GM18861 (cell line): ENCODE measurements at regions not wholly inside any gene's neighbourhood (a gene's known extent, or its start where the extent isn't known, plus 50 kb on each side); places are given as distances from the start of the nearest gene placed in this dataset.

Experiments
- ATAC-seq: cut with Tn5 transposase; IDR thresholded peaks from one replicate; pipeline ENCODE4 v1.9.1; 2021; ENCODE audit not compliant: unreplicated experiment

DNA sequence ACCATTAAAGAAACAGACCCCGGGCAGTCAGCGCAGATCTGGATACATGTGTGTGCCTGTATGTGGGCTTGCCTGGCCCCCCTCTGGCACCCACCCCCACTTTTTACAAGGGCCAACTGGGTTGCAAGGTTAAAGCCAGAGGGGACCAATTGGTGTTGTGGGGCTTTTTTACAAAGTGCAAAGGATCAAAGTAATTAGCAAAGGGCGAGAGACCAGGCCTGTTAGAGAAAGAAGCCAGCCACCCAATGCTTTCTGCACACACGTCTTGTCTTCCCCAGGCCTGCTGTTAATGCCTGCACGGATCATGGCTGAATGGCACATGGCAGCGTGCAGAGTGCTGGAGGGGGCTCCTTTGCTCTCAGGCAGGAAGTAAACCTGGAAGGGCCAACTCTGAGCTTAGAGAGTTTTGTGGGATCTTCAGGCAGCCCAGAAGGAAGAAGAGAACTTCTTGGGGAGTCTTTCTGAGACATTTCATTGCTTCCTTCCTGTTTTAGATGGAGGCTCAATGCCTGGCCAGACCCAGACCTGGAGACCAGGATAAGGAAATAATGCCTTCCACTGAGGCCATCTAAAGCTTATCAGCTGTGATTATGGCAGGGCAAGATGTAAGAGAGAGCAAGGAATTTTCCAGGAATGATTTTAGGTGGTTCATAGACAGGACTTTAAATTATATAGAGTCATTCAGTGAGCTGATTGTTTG, 523.4 kb upstream of the TBX3 start:
- ATAC-seq: no peak

DNA sequence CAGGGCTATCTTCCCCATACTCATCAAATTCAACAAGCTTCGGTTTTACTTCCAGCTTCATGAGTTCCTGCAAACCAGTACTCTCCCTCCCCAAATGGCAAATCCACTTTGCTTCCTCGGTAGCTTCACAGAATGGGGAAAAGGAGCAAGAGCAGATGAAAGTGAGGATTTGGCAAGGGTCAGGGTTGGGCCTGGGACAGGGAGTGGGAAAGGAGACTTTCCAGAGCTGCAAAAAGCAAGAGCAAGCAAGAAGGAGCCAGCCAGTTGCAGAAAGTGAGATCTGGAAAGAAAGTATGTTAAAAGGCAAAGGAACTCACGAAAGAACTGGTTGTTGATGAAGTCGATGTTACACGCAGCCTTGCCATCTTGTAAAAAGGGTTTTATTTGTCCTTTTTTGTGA, 522.8 kb upstream of the TBX3 start:
- no peak for ATAC-seq

DNA sequence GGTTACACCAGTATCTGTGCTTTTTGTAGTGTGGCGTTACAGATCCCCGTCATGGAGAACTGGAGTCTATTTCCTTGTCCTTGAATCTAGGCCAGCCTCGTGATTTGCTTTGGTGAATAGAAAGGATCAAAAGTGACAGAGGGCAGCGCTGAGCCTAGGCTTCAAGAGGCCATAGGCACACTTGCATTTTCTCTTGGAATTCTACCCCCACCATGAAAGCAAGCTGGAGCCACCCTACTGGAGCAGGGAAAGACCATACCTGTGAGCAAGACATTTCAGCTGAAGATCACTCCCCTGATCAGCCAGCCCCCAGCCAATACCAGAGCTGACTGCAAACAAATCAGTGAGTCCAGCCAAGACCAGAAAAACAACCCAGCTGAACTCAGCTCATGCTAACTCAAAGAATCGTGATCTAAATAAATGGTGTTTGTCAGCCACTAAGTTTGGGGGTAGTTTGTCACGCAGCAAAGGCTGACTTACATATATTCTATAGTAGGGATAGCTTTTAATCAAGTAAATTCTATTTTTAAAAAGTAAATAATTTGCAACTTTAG, 521.9 kb upstream of the TBX3 start:
- no peak for ATAC-seq

DNA sequence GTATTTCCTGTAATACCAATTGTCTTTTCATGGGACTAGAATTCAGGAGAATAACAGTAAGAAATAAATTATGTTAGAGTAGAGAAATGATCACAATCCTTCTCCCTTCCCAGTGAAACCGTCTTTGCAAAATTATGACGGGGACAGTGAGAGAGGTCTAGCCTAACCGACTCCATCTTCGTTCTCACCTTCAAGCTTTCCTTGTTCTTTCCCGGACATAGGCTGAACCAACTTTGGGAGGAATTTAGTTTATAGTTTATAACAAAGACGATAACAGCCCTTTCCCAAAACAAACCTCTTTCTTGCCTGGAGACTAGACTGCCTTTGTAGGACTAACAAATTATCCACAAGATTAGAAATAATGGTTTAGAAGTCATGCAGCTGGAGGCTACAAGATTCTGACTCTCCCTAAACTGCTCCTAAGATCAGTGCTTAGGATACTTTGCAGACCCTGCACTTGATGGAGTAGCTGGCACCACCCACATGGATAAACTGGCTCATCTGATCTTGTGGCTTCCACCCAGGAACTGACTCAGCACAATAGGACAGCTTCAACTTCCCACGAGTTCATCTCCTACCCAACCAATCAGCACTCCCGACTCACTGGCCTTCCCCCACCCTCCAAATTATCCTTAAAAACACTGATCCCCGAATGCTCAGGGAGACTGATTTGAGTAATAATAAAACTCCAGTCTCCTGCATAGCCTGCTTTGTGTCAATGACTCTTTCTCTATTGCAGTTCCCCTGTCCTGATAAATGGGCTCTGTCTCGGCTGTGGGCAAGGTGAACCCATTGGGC, 521.2 kb upstream of the TBX3 start:
- no peak for ATAC-seq

DNA sequence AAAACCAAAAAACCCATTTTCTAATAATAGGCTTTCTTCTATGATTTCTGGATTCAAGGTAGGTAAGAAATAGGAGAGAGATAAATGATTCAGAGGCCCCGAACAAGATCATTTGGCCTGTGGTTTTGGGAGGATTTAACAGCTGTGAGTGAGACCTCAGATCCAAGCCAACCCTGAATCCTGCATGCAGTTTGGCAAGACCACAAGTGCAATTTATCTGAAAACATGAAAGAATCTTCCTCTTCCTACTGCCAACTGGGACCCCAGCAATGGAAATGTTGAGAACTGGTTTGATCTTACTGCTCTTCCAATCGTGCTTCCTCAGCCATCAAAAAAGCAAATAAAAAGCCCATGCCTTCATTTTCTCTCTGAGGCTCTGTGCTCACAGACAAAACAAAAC, 519.7 kb upstream of the TBX3 start:
- no peak for ATAC-seq

DNA sequence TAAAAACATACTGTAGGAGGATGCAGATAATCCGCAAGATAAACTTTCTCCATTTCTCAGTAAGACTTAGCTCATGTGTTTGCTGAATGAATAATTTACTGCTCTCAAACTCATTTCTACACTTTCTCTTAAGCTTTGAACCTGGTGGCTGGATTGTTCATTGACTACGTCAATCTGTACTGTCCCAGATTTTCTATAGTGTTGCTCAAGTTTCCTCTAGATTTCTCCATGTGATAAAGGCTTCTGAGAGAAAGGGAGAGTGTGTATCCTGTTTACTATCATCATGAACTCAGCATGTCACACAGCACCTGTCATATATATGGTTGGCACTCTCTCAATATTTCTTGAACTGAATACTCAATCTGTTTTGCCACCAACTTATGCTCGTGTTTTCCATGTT, 518.0 kb upstream of the TBX3 start:
- no peak for ATAC-seq

DNA sequence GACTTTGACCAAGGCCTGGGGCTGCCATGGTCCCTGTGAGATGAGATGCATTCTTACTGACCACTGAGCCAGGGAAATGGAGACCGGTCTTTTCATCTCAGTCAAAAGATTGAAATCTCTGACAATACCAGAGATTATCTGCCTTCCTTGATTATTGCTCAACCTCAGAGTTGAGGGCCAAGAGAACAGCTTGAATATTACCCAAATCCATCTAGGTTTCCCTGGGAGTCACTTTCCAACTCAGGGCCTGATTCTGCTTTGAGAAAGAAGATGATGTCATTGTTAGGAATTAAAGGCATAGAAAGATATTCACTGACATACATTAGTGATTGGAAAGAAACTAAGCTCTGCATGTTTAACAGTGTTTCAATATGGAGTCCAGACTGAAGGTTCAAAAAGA, 515.9 kb upstream of the TBX3 start:
- ATAC-seq: no peak

DNA sequence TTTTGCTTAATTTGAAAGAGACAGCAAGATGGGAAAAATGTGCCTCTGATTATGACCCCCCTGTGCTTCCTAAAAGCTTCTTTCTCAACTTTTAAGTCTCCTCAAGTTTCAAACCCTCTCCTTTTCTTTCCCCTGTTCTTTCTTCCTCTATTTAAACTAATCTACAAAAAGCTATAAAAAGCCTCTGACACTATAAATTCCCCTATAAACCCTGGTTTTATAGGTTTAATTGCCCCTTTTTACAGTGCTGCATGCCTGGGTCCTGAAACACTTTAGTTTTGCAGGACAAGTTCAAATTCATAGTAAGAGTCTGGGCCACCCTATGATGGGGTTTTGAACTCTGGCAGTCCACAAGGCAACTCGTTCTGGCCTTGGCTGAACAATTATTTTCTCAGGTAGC, 510.9 kb upstream of the TBX3 start:
- no peak for ATAC-seq

DNA sequence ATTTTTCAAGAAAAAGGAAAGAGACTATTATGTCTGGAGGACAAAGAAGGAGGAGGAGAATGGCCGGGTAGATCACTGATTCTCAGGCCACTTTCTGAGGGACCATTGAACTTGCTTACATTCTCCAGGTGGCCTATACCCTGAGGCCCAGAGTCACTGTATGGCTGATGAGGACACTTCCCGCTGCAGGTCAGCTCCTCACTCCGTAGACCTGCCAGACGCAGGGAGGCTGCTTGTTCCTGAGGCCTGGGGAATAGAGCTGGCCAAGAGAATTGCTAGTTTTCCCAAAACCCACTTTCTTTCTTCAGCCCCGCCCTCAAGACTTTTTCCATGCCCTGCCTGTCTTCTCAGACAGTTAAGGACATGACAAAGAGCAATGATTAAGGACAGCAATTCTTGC, 510.5 kb upstream of the TBX3 start:
- ATAC-seq: no peak

DNA sequence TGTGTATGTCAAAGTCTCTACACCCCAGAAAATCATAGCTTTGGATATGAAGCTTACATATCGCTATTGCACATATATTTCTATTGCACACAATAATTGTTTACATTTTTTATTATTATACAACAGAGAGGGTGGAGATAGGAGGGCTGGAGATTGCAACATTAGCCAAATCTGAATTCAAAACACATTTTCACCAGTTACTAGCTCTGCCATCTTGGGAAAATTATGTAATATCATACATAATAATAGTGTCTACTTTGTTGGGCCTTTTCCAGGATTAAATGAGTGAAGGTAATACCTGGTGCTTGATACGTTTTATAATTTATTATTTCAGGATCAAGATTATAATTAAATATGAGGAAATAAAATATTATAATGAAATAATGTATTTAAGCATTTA, 507.4 kb upstream of the TBX3 start:
- ATAC-seq: no peak

DNA sequence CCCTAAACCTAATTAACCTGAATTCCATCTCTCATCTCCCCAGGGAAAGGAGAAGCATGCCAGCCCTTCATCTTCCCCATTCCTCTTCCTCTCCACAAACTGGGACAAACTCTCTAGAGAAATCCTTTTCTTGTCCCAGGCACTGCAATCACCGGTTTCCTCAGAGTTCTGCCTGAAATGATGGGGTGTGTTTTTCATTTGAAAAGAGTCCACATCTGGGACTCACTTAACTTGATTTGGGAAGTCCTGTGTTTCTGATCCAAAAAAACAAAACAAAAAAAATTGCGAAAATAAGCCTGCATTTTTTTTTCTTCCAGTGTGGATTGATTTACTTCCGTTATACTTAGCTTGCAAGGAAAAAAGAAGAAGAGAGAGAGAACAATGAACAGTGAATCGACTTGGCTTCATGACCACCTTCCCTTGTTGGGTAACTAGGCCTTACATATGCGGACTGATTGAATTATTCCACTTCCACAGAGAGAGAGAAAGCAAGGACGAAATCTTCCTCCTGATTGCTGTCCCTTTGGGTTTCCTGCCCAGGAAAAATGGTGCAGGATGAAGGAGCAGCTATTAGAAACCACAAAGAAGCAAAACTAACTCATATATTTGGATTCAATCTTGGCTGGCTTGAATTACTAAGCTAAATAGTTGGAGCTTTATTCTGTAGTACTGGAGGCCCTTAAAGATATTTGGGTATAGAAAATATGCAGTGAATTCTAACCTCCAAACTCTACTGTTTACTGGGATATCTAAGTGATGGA, 506.2 kb upstream of the TBX3 start:
- ATAC-seq: no peak

DNA sequence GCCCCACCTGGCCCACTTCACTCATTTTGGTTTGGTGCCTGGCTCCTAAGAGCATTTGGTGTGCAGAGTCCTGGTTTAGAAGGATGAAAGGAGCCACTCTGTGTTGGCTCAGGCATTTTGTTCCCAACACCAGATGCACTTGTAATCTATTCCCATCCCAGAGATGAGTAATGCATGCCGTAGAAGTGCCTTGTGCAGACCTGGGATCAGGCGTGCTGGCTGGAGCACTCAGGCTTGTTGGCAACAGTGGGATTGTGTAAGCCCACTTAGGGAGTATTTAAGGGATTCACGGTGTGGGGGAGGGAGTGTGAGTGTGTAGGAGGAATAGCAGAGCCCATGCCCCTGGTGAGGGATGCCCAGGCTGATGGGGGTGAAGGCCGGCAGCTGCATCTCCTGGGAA, 501.5 kb upstream of the TBX3 start:
- no peak for ATAC-seq

DNA sequence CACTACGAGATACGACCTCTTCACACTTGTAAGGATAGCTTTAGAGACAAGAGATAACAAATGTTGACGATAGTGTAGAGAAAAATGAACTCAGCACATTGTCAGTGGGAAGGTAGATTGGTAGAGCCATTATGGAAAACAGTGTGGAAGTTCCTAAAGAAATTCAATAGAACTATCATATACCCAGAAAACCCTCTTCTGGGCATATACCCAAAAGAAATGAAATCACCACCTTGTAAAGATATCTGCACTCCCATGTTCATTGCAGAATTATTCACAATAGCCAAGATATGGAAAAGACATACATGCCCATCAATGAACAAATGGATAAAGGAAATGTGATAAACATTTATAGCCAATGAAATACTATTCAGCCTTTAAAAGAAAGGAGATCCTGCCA, 499.8 kb upstream of the TBX3 start:
- no peak for ATAC-seq

DNA sequence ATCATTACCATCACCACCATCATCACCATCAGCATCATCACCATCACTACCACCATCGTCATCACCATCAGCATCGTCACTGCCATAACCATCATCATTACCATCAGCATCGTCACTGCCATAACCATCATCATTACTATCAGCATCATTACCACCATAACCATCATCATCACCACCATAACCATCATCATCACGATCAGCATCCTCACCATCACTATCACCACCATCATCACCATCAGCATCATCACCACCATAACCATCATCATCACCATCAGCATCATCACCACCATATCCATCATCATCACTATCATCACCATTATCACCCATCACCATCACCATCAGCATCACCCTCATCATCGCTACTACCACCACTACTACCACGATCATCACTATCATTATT, 493.9 kb upstream of the TBX3 start:
- no peak for ATAC-seq

DNA sequence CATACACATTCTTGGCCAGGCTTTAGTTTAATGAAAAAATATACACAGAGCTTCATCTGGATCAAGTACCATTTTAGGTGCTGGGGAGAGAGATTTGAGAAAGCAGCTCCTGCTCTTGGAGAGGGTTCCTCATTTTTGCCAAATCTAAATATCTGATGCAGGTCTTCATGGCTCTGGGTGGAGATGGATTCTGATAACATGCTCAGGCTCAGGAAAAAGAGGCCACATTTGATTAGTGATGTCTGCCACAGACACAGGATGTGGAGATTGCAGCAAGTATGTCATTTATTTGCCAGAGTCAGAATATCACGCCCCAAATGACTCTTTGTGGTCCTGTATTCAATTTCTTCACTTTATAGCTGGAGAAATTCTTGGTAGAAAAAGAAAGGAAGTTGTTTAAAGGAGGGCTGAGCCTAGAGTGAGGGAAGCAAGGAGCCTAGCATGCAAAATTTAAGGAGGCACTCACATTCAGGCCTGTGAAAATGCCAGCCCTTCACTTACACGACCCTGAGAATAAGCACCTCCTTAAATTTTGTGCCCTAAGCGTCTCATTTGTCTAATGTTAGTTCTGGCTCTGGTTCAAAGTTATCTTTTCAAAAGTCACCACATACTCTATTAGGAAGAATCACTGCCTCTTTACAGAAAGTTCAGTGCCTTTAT, 492.9 kb upstream of the TBX3 start:
- ATAC-seq: no peak

DNA sequence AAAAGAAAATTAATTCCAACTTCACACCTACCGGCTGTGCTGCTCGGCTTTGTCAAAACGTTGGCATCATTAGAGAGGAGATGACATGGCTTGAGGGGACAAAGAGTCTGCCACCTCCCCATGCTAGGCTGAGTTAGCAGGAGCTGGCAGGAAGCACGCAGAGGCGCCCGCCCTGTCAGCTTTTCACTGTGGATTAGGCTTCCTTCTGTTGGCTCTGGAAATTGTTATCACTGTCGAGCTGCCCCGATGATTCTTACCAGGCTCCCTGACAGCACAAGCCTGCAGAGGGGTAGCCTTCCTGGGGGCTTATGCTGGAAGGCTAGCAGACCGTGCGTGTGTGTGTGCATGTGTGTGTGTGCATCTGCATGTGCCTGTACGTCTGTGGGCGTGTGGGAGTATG, 490.9 kb upstream of the TBX3 start:
- no peak for ATAC-seq

DNA sequence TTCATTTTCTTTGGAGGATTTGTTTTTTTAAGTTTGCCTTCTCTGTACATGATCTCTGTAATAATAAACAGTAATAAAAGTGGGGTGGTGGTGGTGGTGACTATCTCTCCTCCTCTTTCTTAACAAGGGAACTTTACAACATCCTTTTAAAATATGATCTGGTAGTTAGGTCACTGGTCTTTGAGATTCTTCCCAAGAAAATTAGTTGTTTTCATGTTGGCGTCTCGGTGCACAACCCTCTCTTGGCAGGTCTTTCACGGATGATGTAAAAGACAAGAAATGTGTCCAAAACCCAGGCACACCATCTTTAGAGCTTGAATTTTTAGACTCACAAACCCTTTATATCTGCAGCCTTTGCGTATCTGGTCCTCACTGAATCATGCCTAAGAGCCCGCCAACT, 488.5 kb upstream of the TBX3 start:
- no peak for ATAC-seq

DNA sequence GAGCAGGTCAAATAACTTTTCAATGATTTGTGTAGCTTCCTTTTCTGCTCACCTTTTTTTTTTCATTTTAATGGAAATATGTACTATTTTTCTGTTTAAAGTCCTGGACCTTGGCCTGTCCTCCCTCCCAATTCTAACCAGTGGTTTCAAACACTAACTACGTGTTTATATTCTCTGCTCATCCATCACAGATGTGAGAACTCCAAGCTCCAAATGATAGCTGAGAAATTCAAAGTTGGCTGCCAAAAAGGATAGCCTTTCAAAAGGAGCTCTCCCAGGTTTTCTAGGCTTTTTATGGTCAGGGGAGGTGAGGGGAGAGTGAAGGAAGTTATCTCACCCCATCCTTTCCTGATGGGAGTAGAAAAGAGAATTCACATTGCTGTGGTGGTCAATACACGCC, 486.0 kb upstream of the TBX3 start:
- ATAC-seq: no peak

DNA sequence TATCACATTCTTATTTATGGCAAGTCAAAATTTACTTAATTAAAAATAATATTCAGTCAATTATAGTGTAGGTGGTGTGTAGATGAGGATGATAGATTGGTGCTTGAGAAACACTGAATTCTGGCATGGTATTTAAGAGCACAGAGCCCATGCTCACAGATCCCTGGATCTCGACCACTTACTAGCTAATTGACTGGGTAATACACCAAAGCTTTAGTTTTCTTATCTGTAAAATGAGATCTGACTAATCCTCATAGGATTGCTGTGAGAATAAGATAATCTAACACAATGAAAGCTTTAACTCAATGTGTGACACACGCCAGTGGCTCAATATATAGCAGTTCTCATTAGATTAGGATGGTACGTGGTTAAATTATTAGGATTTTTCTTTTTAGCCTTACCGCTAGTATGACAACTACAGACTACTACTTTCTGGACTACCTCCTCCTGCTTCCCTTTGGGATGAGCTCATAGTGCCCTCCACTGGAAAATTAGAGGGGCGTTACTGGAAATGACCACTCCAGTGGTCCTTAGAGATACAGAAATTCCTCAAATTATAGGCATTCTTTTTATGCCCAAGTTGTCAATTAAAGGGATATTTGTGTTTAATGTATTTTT, 482.8 kb upstream of the TBX3 start:
- ATAC-seq: no peak

DNA sequence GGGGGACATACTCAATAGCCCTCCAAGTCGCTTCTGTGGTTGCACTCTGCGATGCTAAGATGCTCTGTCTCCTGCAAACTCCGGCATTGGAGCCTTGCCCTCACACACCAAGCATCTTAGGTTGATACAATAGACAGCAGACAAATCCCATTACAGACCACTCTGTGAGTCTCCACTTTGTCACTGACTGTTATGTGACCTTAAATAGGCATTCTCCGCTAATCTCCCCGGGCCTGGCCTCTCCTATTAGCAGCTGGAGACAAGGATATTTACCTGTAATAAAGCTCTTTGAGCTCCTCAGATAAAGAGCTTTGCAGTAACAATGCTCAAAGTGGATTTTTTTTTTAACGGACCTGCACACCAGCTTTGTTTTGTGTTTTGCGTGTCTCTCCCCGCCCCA, 479.7 kb upstream of the TBX3 start:
- no peak for ATAC-seq
